Ovary (tissue), 7 donors: ENCODE measurements at regions not wholly inside any gene's neighbourhood (a gene's known extent, or its start where the extent isn't known, plus 50 kb on each side); places are given as distances from the start of the nearest gene placed in this dataset.
"Not testable (repeated sequence)": the region's sequence is repeated elsewhere in the genome, so short reads cannot be mapped to it uniquely, and the experiment has no call there.

Source experiments
- DNase-seq, 5 donors: peaks; one replicate each; pipeline ENCODE4 v3.0.0-alpha.2; 2019 to 2020
- H3K27ac ChIP-seq, 2 donors: fragments of 200-600 bp; one replicate each; pipeline versions ENCODE4 v1.5.1 to v1.8.0; 2019 to 2022
- H3K27me3 ChIP-seq: fragments of 200-600 bp; one replicate; pipeline ENCODE4 v1.8.0; 2022
- H3K36me3 ChIP-seq: fragments of 200-600 bp; sonication (generic); one replicate; pipeline ENCODE4 v1.5.1; 2019
- H3K4me1 ChIP-seq: one replicate; pipeline ENCODE4 v1.8.1; 2013; ENCODE audit warnings: mild to moderate bottlenecking, moderate library complexity; ENCODE audit not compliant: insufficient read depth
- H3K4me3 ChIP-seq: fragments of 200-600 bp; sonication (generic); one replicate; pipeline ENCODE4 v1.5.1; 2017
- H3K9me3 ChIP-seq, 2 donors: fragments of 200-600 bp in 1 of 2; sonication (generic) in 1 of 2; one replicate each; pipeline versions ENCODE4 v1.5.1 to v1.8.1; 2013 to 2019; ENCODE audit warnings: mild to moderate bottlenecking in 1 of 2, moderate library complexity in 1 of 2
- CTCF ChIP-seq, 3 donors: fragments of 450-650 bp in 2 of 3; fragments of 200-600 bp in 1 of 3; IDR thresholded peaks; one replicate each; pipeline versions ENCODE4 v1.5.1 to v1.8.0; 2016 to 2022; ENCODE audit warnings: antibody characterized with exemption in 3 of 3, mild to moderate bottlenecking in 1 of 3
- EP300 ChIP-seq: sonication (generic); formaldehyde crosslinking; IDR thresholded peaks from one replicate; pipeline ENCODE4 v1.6.1; 2017; ENCODE audit warnings: antibody characterized with exemption
- POLR2A ChIP-seq: fragments of 450-650 bp; IDR thresholded peaks from one replicate; pipeline ENCODE4 v1.6.1; 2017; ENCODE audit warnings: antibody characterized with exemption, mild to moderate bottlenecking, moderate library complexity
- WGBS, 3 donors: extraction: QIAGEN DNeasy Blood & Tissue Kit in 1 of 3; methylation state at CpG; one replicate each; pipeline versions ENCODE4 v1.1.5 to v1.1.7; 2013 to 2017; 5-methylcytosine and 5-hydroxymethylcytosine counted together
- intact Hi-C, 4 donors: fragments of 100-400 bp; cut with DNase I; formaldehyde crosslinking; loops; one replicate each; pipeline versions ENCODE4 v1.11.0 to v1.15.1; 2022 to 2023
- donor health status: DM: no; HTN: no; CAD: no; lungs with moderate emphysema.
- donor health status: DM: no; HTN: no; CAD: no.
- donor health status: Bipolar disorder and iron deficiency.
- donor health status: DM: no; HTN: no; CAD: no.
- donor health status: DM: yes; HTN: yes; CAD: no.

GRCh38 chr14:101292448-101292847, 268.8 kb upstream of the DIO3 start:
- H3K4me1 ChIP-seq = no peaks in the 10 kb centered on the region
- no peaks in the 10 kb centered on the region for H3K9me3 ChIP-seq
- H3K4me3 ChIP-seq = no peak overlapping the region
- H3K36me3 ChIP-seq = no peaks in the 10 kb centered on the region
- DNase-seq = no peak
- no peak overlapping the region for H3K27ac ChIP-seq
- 83 to 90% (median 88%) methylated on average over 5 of the region's 5 CpGs for WGBS, 3 donors
- intact Hi-C loops = no loop called here
- no peaks in the 10 kb centered on the region for H3K27me3 ChIP-seq
- TF ChIP-seq EP300 = no peak
- no peak for TF ChIP-seq POLR2A
- no peak for TF ChIP-seq CTCF (IDR thresholded peaks at IDR 0.05)

GRCh38 chr14:101293605-101294004, 267.7 kb upstream of the DIO3 start:
- H3K27me3 ChIP-seq = no peaks in the 10 kb centered on the region
- H3K36me3 ChIP-seq = no peaks in the 10 kb centered on the region
- no peak for DNase-seq
- H3K27ac ChIP-seq = no peak overlapping the region
- TF ChIP-seq POLR2A (no peak), CTCF (IDR thresholded peaks at IDR 0.05) (no peak)
- no peak overlapping the region for H3K4me3 ChIP-seq
- no peaks in the 10 kb centered on the region for H3K9me3 ChIP-seq
- no peaks in the 10 kb centered on the region for H3K4me1 ChIP-seq
- intact Hi-C loops = no loop called here

GRCh38 chr14:101294136-101294535, 267.2 kb upstream of the DIO3 start:
- no peaks in the 10 kb centered on the region for H3K27me3 ChIP-seq
- DNase-seq = no peak
- H3K27ac ChIP-seq = no peak overlapping the region
- intact Hi-C loops = no loop called here
- H3K4me1 ChIP-seq = no peaks in the 10 kb centered on the region
- H3K9me3 ChIP-seq = no peaks in the 10 kb centered on the region
- TF ChIP-seq EP300 (no peak), POLR2A (no peak), CTCF (IDR thresholded peaks at IDR 0.05) (no peak)
- H3K36me3 ChIP-seq = no peaks in the 10 kb centered on the region
- 92 to 97% (median 97%) methylated on average over 1 of the region's 1 CpG for WGBS, 3 donors
- H3K4me3 ChIP-seq = no peak overlapping the region

- H3K27ac ChIP-seq, intact Hi-C loops, DNase-seq, H3K27me3 ChIP-seq, H3K4me3 ChIP-seq, H3K36me3 ChIP-seq, H3K4me1 ChIP-seq, H3K9me3 ChIP-seq: not testable (repeated sequence)
- WGBS, 3 donors = 57 to 71% (median 63%) methylated on average over 4 of the region's 4 CpGs
These were observed 261.5 kb upstream of the DIO3 start for GRCh38 chr14:101299781-101300180.

GRCh38 chr14:101301011-101301410, 260.3 kb upstream of the DIO3 start:
- H3K9me3 ChIP-seq = no peaks in the 10 kb centered on the region
- H3K36me3 ChIP-seq = no peaks in the 10 kb centered on the region
- no peaks in the 10 kb centered on the region for H3K4me1 ChIP-seq
- H3K4me3 ChIP-seq = no peak overlapping the region
- no peaks in the 10 kb centered on the region for H3K27me3 ChIP-seq
- 69 to 77% (median 76%) methylated on average over 2 of the region's 2 CpGs for WGBS, 3 donors
- H3K27ac ChIP-seq = no peak overlapping the region
- no peak for TF ChIP-seq POLR2A
- TF ChIP-seq EP300 = no peak
- TF ChIP-seq CTCF (IDR thresholded peaks at IDR 0.05) = no peak
- no peak for DNase-seq
- intact Hi-C loops = no loop called here

GRCh38 chr14:101307162-101307561, 254.1 kb upstream of the DIO3 start:
- H3K27ac ChIP-seq, intact Hi-C loops, H3K9me3 ChIP-seq, H3K4me1 ChIP-seq, DNase-seq, H3K27me3 ChIP-seq, H3K36me3 ChIP-seq, H3K4me3 ChIP-seq: not testable (repeated sequence)
- 82 to 87% (median 85%) methylated on average over 2 of the region's 2 CpGs for WGBS, 3 donors

- DNase-seq, H3K9me3 ChIP-seq, intact Hi-C loops, H3K36me3 ChIP-seq, H3K27ac ChIP-seq, H3K4me3 ChIP-seq, H3K4me1 ChIP-seq, H3K27me3 ChIP-seq: not testable (repeated sequence)
- WGBS, 3 donors = 67 to 71% (median 69%) methylated on average over 7 of the region's 7 CpGs
These were observed 250.1 kb upstream of the DIO3 start for GRCh38 chr14:101311186-101311585.
